D721Med (cell line): ENCODE measurements at regions not wholly inside any gene's neighbourhood (a gene's known extent, or its start where the extent isn't known, plus 50 kb on each side); places are given as distances from the start of the nearest gene placed in this dataset.

Experiments
- DNase-seq: peaks from one replicate; pipeline ENCODE4 v3.0.0; 2011; ENCODE audit warnings: low spot score; ENCODE audit not compliant: insufficient read length
- FAIRE-seq: peaks from 2 replicates; lab custom pipeline; 2011; peaks lifted over from hg19 to GRCh38; lab: Jason Lieb, UNC
- TF ChIP-seq, protein P1 (sequence below): IDR thresholded peaks from 2 replicates; pipeline ENCODE4 v1.5.1; 2012; ENCODE audit warnings: mild to moderate bottlenecking, control low read depth; ENCODE audit not compliant: insufficient read depth; ENCODE audit errors: missing control alignments

DNA sequence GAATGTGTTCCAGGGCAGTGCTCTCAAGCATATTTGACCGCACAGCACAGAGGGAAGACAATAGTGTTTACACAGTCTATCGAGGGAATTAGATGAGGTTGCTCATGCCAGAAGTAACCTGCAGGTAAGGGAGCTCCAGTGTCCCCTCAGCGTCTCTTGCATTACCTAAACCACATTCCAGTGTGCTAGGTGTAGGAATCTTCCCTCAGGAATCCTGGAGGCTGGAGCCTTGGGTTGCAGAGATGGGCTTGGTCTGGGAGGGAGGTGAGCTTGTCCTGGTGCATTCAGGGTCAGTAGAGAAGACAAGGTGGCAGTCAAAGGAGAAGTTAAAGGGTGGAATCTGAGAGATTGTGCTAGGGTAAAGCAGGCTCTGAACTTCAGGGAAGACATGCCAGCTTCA lies 56.3 kb downstream of the SOX14 start:
- TF ChIP-seq, protein P1, sequence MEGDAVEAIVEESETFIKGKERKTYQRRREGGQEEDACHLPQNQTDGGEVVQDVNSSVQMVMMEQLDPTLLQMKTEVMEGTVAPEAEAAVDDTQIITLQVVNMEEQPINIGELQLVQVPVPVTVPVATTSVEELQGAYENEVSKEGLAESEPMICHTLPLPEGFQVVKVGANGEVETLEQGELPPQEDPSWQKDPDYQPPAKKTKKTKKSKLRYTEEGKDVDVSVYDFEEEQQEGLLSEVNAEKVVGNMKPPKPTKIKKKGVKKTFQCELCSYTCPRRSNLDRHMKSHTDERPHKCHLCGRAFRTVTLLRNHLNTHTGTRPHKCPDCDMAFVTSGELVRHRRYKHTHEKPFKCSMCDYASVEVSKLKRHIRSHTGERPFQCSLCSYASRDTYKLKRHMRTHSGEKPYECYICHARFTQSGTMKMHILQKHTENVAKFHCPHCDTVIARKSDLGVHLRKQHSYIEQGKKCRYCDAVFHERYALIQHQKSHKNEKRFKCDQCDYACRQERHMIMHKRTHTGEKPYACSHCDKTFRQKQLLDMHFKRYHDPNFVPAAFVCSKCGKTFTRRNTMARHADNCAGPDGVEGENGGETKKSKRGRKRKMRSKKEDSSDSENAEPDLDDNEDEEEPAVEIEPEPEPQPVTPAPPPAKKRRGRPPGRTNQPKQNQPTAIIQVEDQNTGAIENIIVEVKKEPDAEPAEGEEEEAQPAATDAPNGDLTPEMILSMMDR = no peak
- no peak for DNase-seq
- no peak for FAIRE-seq

DNA sequence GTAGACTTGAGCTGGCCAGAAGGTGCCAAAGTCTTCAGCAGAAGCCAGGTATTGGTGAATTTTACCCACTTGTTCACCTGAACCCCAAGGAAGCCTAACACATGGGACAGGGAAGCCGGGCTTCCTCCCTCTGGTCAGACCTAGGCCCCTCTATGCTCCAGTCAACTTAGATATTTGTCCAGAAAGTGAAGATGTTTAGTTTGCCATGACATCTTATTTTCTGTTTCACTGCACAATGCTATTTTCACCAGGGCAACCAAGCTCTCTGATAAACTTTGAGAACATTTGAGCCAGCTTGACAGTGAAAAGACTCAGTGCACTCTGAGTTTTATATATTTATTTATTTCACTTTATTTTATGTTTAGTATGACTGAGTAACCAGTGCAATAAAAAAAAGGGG lies 71.0 kb downstream of the SOX14 start:
- TF ChIP-seq, protein P1 = no peak
- DNase-seq = no peak
- FAIRE-seq = no peak

DNA sequence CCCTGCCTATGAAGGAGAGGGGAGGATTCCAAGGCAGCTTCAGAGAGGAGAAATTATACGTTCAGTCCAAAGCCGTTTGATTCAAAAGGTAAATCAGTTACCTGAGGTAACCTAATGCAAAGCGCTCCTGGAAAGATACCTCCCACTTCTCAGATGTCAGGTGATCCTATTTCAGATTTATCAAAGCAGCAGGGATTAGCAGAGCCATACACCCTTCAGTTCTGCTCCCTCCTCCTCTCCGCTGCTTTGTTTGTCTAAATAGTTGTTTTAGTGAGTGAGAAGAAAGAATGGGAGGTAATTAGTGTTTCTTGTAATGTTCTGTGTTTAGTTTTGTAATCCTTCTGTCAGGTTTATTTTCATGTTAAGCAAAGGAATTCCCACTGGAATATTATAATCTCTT lies 81.1 kb downstream of the SOX14 start:
- FAIRE-seq (no peak), DNase-seq (no peak)
- TF ChIP-seq, protein P1 = no peak

DNA sequence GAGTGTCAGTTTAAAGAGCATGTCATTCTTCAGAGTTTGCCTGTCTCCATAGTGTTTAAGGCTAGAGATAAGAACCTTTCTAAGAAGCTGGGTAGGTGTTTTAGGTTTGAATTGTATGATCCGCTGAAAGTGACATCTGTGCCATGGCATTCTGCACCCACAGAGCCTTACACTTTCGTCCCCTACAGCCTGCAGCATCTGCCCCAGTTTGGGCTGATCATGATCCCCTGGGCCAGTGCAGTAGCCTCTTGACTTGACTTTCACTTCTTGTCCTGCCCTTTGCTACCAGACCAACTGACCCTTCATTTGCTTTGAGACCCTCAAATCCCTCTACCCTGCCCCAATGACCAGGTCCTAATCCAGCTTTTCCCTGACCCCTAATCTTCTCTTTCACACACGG lies 81.6 kb downstream of the SOX14 start:
- TF ChIP-seq, protein P1 = no peak
- no peak for FAIRE-seq
- no peak for DNase-seq

DNA sequence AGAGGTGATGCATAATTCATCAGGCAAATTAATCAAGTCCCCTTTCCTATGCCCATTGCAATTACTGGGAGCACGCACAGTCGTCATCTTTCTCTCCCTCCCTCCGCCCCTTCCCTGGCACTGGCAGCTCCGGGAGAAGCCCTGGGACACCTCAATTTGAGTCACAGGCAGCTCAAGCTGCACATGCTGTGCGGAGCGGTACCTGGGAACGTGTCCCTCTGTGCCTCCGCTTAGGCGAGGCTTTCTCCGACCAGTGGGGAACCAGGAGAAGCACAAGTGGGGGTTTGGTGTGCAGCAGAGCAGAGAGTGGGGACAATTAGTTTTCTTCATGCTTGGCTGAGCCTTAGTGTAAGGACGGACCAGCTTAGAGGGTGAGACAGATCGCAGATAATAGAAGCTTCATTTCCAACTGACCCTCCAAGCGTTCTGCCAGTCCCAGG lies 88.3 kb downstream of the SOX14 start:
- FAIRE-seq (no peak), DNase-seq (no peak)
- TF ChIP-seq, protein P1 = no peak

DNA sequence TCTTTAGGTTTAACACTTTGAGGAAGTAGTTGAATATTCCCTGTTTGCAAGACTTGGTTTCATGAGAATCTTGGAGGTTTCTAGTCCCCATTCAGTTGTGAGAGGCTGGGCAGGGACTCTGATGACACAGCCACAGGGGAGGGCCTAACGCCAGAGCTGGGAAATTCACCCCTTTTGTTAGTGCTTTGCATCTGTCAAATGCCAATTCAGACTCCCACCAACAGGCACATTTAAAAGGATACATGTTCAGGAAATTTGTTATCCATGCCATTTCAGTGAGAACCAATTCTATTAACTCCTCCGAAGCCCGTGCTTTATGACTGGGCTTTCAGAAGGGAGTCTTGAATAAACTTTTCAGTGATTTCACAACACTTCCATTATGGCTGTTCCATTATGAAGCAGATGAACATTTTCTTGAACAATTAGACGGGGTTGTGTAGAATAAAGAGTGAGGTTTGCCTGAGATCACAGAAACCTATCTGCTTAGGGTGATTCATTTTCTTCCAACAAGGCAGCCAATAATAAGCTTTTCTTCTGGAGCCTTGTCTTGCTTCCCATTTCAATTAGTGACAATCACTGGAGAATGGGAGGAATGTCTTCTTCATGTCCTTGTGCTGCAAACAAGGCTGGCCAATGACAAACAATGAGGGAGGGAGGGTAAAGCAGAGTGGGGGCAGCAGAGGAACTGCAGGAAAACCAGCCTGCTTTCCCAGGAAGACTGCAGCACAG lies 90.6 kb downstream of the SOX14 start:
- FAIRE-seq (no peak), DNase-seq (no peak)
- TF ChIP-seq, protein P1 = no peak

DNA sequence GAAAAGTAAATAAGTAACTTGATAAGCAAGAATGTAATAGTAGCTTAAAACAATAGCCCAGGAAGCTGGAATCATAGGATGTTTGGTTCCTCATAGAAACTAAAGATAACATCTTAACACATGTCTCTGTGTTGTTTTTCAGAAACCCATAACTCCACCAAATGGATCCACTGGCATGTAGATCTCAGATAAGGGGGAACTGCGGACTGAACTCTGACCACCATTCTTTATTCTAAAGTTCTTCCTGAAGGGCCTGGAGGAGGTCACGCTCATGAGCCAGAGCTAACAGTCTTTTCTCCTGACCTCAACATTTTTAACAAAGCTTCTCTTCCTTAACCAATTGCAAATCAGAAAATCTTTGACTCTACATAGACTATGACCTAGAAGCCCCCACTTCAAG lies 101.9 kb downstream of the SOX14 start:
- DNase-seq = no peak
- FAIRE-seq = no peak
- TF ChIP-seq, protein P1 = no peak
